Ovary (tissue), 3 donors: ENCODE measurements at regions not wholly inside any gene's neighbourhood (a gene's known extent, or its start where the extent isn't known, plus 50 kb on each side); places are given as distances from the start of the nearest gene placed in this dataset.

Source experiments
- POLR2A ChIP-seq: fragments of 450-650 bp; IDR thresholded peaks from one replicate; pipeline ENCODE4 v1.6.1; 2017; ENCODE audit warnings: antibody characterized with exemption, mild to moderate bottlenecking, moderate library complexity
- TF ChIP-seq, protein P1 (sequence below), 3 donors: fragments of 450-650 bp in 2 of 3; fragments of 200-600 bp in 1 of 3; IDR thresholded peaks; one replicate each; pipeline versions ENCODE4 v1.5.1 to v1.8.0; 2016 to 2022; ENCODE audit warnings: antibody characterized with exemption in 3 of 3, mild to moderate bottlenecking in 1 of 3
- donor health status: DM: no; HTN: no; CAD: no.

DNA sequence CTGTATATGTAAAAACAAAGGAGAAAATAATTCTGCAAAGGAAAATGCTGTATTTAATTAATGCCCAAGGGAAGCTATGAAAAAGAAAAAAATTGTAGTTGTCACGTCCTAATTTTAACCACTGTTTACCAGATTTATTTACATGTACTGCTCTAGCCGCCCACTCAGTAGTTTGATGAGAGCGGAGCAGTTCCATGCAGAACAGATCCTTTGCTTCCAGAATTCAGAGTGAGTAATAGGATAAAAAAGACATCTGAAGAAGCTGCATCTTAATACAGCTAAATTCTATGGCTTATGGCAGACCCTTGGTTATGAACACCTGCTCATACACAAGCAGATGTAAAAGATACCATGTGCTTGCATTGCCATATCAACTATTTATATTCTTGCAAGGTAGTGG lies 287.0 kb downstream of the GASK1B start:
- TF ChIP-seq, protein P1, sequence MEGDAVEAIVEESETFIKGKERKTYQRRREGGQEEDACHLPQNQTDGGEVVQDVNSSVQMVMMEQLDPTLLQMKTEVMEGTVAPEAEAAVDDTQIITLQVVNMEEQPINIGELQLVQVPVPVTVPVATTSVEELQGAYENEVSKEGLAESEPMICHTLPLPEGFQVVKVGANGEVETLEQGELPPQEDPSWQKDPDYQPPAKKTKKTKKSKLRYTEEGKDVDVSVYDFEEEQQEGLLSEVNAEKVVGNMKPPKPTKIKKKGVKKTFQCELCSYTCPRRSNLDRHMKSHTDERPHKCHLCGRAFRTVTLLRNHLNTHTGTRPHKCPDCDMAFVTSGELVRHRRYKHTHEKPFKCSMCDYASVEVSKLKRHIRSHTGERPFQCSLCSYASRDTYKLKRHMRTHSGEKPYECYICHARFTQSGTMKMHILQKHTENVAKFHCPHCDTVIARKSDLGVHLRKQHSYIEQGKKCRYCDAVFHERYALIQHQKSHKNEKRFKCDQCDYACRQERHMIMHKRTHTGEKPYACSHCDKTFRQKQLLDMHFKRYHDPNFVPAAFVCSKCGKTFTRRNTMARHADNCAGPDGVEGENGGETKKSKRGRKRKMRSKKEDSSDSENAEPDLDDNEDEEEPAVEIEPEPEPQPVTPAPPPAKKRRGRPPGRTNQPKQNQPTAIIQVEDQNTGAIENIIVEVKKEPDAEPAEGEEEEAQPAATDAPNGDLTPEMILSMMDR (IDR thresholded peaks at IDR 0.05), result no peak
- TF ChIP-seq POLR2A, result no peak
